B cell (primary cell): ENCODE measurements at regions not wholly inside any gene's neighbourhood (a gene's known extent, or its start where the extent isn't known, plus 50 kb on each side); places are given as distances from the start of the nearest gene placed in this dataset.

Experiments used
- ATAC-seq: fragments of 200-7000 bp; cut with Tn5 transposase; one replicate; pipeline ENCODE4 v1.10.0; 2021; ENCODE audit warnings: low read depth, mild to moderate bottlenecking, moderate number of reproducible peaks, moderate library complexity
- CTCF ChIA-PET: fragments of 350-600 bp; sonication (Branson Sonifier 250); formaldehyde crosslinking; loops from one replicate; lab custom pipeline; 2021; ENCODE audit warnings: antibody characterized with exemption, inconsistent platforms; lab: Charles Lee
- POLR2A ChIA-PET: fragments of 350-600 bp; sonication (Branson Sonifier 250); formaldehyde crosslinking; loops from one replicate; lab custom pipeline; 2021; ENCODE audit warnings: antibody characterized with exemption; lab: Charles Lee
- DNase-seq: peaks from one replicate; pipeline ENCODE4 v3.0.0; 2013
- H2AFZ ChIP-seq: 2 replicates; pipeline ENCODE4 v1.6.1; 2012; ENCODE audit warnings: mild to moderate bottlenecking, low read depth, low read length; ENCODE audit not compliant: insufficient read depth, poor library complexity, severe bottlenecking
- H3K27ac ChIP-seq, 2 donors: 1 replicate in 1 of 2; 2 replicates in 1 of 2; pipeline ENCODE4 v1.5.1; 2012 to 2013; ENCODE audit warnings: low read length in 2 of 2, mild to moderate bottlenecking in 2 of 2, moderate library complexity in 1 of 2
- H3K27me3 ChIP-seq, 4 experiments: fragments of 200-600 bp in 1 of 4; sonication (generic) in 1 of 4; replicated peaks in 1 of 4; 1 replicate in 2 of 4; 2 replicates in 2 of 4; pipeline versions ENCODE4 v1.6.1 to v1.7.0; 2013 to 2016; ENCODE audit warnings: low read length in 3 of 4, mild to moderate bottlenecking in 2 of 4, mixed read lengths in 1 of 4, moderate library complexity in 1 of 4; ENCODE audit not compliant: insufficient read depth in 4 of 4, control insufficient read depth in 3 of 4; ENCODE audit errors: control extremely low read depth in 1 of 4
- H3K36me3 ChIP-seq, 2 experiments: replicated peaks in 1 of 2; 1 replicate in 1 of 2; 2 replicates in 1 of 2; pipeline versions ENCODE4 v1.6.1 to v1.7.1; 2013; ENCODE audit warnings: low read length in 1 of 2; ENCODE audit not compliant: insufficient read depth in 2 of 2, control insufficient read depth in 1 of 2; ENCODE audit errors: control extremely low read depth in 1 of 2, extremely low read depth in 1 of 2
- H3K4me1 ChIP-seq, 2 donors: fragments of 200-600 bp in 1 of 2; sonication (generic) in 1 of 2; 1 replicate in 1 of 2; 2 replicates in 1 of 2; pipeline versions ENCODE4 v1.5.1 to v1.6.1; 2013 to 2017; ENCODE audit warnings: low read length in 2 of 2; ENCODE audit not compliant: control insufficient read depth in 2 of 2, insufficient read depth in 2 of 2
- H3K4me2 ChIP-seq: replicated peaks from 2 replicates; pipeline ENCODE3; 2012; ENCODE audit warnings: mild to moderate bottlenecking, low read depth, low read length; ENCODE audit not compliant: poor library complexity, severe bottlenecking
- H3K4me3 ChIP-seq, 5 experiments: fragments of 200-600 bp in 1 of 5; sonication (generic) in 1 of 5; 1 replicate in 3 of 5; 2 replicates in 2 of 5; pipeline versions ENCODE4 v1.5.1 to v1.7.0; 2011 to 2016; ENCODE audit warnings: low read length in 4 of 5, mild to moderate bottlenecking in 4 of 5, low read depth in 2 of 5, control low read depth in 1 of 5, moderate library complexity in 1 of 5; ENCODE audit not compliant: insufficient read depth in 1 of 5; ENCODE audit errors: control extremely low read depth in 1 of 5, extremely low read depth in 1 of 5
- H3K79me2 ChIP-seq: fragments of 200-600 bp; sonication (generic); one replicate; pipeline ENCODE4 v1.6.0; 2016; ENCODE audit warnings: low read length; ENCODE audit not compliant: control insufficient read depth, insufficient read depth
- H3K9ac ChIP-seq: fragments of 200-600 bp; sonication (generic); 2 replicates; pipeline ENCODE4 v1.6.1; 2017; ENCODE audit warnings: mild to moderate bottlenecking, low read length, moderate library complexity
- H3K9me3 ChIP-seq, 3 donors: one replicate each; pipeline versions ENCODE4 v1.6.1 to v1.7.1; 2013; ENCODE audit warnings: low read length in 2 of 3; ENCODE audit not compliant: control insufficient read depth in 2 of 3, insufficient read depth in 1 of 3; ENCODE audit errors: control extremely low read depth in 1 of 3
- H4K20me1 ChIP-seq: 2 replicates; pipeline ENCODE4 v1.6.0; 2012; ENCODE audit warnings: mild to moderate bottlenecking, low read length; ENCODE audit not compliant: insufficient read depth, control insufficient read depth, poor library complexity, severe bottlenecking
- H3K27ac Mint-ChIP-seq: one replicate; pipeline ENCODE4 v1.8.0; 2021; ENCODE audit warnings: mixed read lengths
- H3K27me3 Mint-ChIP-seq: one replicate; pipeline ENCODE4 v1.8.0; 2021; ENCODE audit warnings: mixed read lengths
- H3K4me1 Mint-ChIP-seq: one replicate; pipeline ENCODE4 v1.8.0; 2021; ENCODE audit warnings: mixed read lengths
- H3K4me3 Mint-ChIP-seq: one replicate; pipeline ENCODE4 v1.8.0; 2021; ENCODE audit warnings: mixed read lengths
- H3K9me3 Mint-ChIP-seq: one replicate; pipeline ENCODE4 v1.8.0; 2022; ENCODE audit warnings: mixed read lengths; ENCODE audit not compliant: insufficient read depth
- EZH2 ChIP-seq: IDR thresholded peaks from 2 replicates; pipeline ENCODE4 v1.6.1; 2012; ENCODE audit warnings: borderline replicate concordance, low read depth, mild to moderate bottlenecking, moderate library complexity, low read length; ENCODE audit not compliant: insufficient read depth, poor library complexity, severe bottlenecking
- WGBS: methylation state at CpG from one replicate; pipeline ENCODE4 v1.1.5; 2013; ENCODE audit warnings: missing lambda C conversion rate; ENCODE audit not compliant: insufficient coverage; 5-methylcytosine and 5-hydroxymethylcytosine counted together
- intact Hi-C: fragments of 100-400 bp; cut with micrococcal nuclease; formaldehyde crosslinking; loops from one replicate; pipeline ENCODE4 v1.10.0; 2022
- TF ChIP-seq, protein P1 (sequence below): fragments of 200-600 bp; IDR thresholded peaks from one replicate; pipeline ENCODE4 v1.8.0; 2022; ENCODE audit warnings: antibody characterized with exemption, mild to moderate bottlenecking

DNA sequence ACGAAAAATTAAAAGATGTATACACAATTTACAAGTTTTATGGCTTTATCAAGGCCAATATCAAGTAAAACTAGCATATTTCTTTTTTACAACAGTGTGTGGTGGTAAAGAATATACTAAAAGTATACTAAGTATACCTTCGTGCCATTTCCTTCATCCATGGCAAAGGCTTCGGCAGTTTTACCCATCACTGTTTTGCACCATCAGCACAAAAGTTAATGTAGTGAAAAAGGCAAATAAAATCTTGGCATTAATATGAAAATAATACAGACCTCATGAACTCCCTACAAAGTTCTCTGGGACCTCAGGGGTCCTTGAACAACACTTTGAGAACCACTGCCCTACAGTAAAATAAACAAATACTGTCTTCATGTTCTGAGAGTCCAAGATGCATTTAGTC, 312.3 kb upstream of the NREP start:
- DNase-seq (no peak), ATAC-seq (no peak)
- H3K27ac ChIP-seq, result no peak overlapping the region
- no peaks in the 10 kb centered on the region for H3K4me1 ChIP-seq
- no peak for TF ChIP-seq EZH2
- TF ChIP-seq, protein P1, sequence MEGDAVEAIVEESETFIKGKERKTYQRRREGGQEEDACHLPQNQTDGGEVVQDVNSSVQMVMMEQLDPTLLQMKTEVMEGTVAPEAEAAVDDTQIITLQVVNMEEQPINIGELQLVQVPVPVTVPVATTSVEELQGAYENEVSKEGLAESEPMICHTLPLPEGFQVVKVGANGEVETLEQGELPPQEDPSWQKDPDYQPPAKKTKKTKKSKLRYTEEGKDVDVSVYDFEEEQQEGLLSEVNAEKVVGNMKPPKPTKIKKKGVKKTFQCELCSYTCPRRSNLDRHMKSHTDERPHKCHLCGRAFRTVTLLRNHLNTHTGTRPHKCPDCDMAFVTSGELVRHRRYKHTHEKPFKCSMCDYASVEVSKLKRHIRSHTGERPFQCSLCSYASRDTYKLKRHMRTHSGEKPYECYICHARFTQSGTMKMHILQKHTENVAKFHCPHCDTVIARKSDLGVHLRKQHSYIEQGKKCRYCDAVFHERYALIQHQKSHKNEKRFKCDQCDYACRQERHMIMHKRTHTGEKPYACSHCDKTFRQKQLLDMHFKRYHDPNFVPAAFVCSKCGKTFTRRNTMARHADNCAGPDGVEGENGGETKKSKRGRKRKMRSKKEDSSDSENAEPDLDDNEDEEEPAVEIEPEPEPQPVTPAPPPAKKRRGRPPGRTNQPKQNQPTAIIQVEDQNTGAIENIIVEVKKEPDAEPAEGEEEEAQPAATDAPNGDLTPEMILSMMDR, result no peak
- Mint-ChIP-seq H3K27ac (no peak overlapping the region), H3K27me3 (peaks cover 3% of the 10 kb centered on the region), H3K4me3 (no peak overlapping the region), H3K4me1 (no peaks in the 10 kb centered on the region), H3K9me3 (no peaks in the 10 kb centered on the region)
- intact Hi-C loops, result no loop called here
- no CpG with 5 or more reads among the region's 3 CpGs for WGBS
- ChIA-PET POLR2A (no interaction called here), CTCF (no interaction called here)
- no peak overlapping the region for H3K4me3 ChIP-seq
- H3K27me3 ChIP-seq, result no peaks in the 10 kb centered on the region
- H3K79me2 ChIP-seq, result no peaks in the 10 kb centered on the region
- no peak overlapping the region for H3K4me2 ChIP-seq
- no peaks in the 10 kb centered on the region for H3K9me3 ChIP-seq
- H4K20me1 ChIP-seq, result no peaks in the 10 kb centered on the region
- no peak overlapping the region for H3K9ac ChIP-seq
- H2AFZ ChIP-seq, result no peak overlapping the region
- H3K36me3 ChIP-seq, result no peaks in the 10 kb centered on the region

DNA sequence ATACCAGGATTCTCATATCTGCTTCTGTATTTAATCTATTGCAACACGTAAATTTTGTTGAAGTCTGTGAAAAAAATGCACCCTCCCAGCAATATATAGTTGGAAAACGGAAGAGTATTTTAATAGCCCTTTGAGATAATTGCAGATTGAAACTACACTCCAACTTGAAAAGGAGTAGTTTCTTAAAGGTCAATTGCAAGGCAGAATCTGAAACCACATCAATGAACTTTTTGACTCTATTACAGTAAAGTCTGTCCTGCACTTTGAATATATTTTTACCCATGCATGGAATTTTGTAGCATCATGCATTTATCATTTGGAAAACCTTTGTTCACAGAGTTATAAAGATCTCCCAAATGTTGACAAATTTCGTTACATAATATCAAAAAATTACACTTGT, 311.6 kb upstream of the NREP start:
- Histone ChIP-seq H3K9ac (no peak overlapping the region), H3K4me3 (no peak overlapping the region), H3K4me2 (no peak overlapping the region), H4K20me1 (no peaks in the 10 kb centered on the region), H2AFZ (no peak overlapping the region), H3K4me1 (no peaks in the 10 kb centered on the region), H3K36me3 (no peaks in the 10 kb centered on the region), H3K27ac (no peak overlapping the region), H3K9me3 (no peaks in the 10 kb centered on the region), H3K79me2 (no peaks in the 10 kb centered on the region), H3K27me3 (no peaks in the 10 kb centered on the region)
- DNase-seq (no peak), ATAC-seq (no peak)
- no CpG with 5 or more reads among the region's 3 CpGs for WGBS
- H3K27me3 Mint-ChIP-seq, result peaks cover 3% of the 10 kb centered on the region
- H3K9me3 Mint-ChIP-seq, result no peaks in the 10 kb centered on the region
- intact Hi-C loops, result no loop called here
- no peak overlapping the region for H3K4me3 Mint-ChIP-seq
- H3K4me1 Mint-ChIP-seq, result no peaks in the 10 kb centered on the region
- ChIA-PET POLR2A (no interaction called here), CTCF (no interaction called here)
- no peak for TF ChIP-seq EZH2
- TF ChIP-seq, protein P1, result no peak
- no peak overlapping the region for H3K27ac Mint-ChIP-seq
